GM12874 (cell line): ENCODE measurements at regions not wholly inside any gene's neighbourhood (a gene's known extent, or its start where the extent isn't known, plus 50 kb on each side); places are given as distances from the start of the nearest gene placed in this dataset.

Experiments
- CTCF ChIP-seq: IDR thresholded peaks from 2 replicates; pipeline ENCODE4 v1.5.1; 2011; ENCODE audit warnings: low read depth, mild to moderate bottlenecking, control low read depth, low read length, moderate library complexity; ENCODE audit not compliant: insufficient read depth

GRCh38 chr6:84457276-84457675, 229.8 kb upstream of the CEP162 start:
- no peak for TF ChIP-seq CTCF

GRCh38 chr6:84456803-84457202, 229.4 kb upstream of the CEP162 start:
- TF ChIP-seq CTCF, result no peak

- no peak for TF ChIP-seq CTCF
These were observed 228.1 kb upstream of the CEP162 start for GRCh38 chr6:84455511-84456029.

GRCh38 chr6:84453499-84453898, 226.1 kb upstream of the CEP162 start:
- TF ChIP-seq CTCF, result no peak

GRCh38 chr6:84450018-84450417, 222.6 kb upstream of the CEP162 start:
- TF ChIP-seq CTCF, result no peak

- TF ChIP-seq CTCF, result no peak
These were observed 221.8 kb upstream of the CEP162 start for GRCh38 chr6:84449220-84449619.

- no peak for TF ChIP-seq CTCF
These were observed 220.9 kb upstream of the CEP162 start for GRCh38 chr6:84448331-84448730.

- no peak for TF ChIP-seq CTCF
These were observed 220.2 kb upstream of the CEP162 start for GRCh38 chr6:84447651-84448050.
